ENCODE measurements at regions not wholly inside any gene's neighbourhood (a gene's known extent, or its start where the extent isn't known, plus 50 kb on each side); places are given as distances from the start of the nearest gene placed in this dataset.

DNA sequence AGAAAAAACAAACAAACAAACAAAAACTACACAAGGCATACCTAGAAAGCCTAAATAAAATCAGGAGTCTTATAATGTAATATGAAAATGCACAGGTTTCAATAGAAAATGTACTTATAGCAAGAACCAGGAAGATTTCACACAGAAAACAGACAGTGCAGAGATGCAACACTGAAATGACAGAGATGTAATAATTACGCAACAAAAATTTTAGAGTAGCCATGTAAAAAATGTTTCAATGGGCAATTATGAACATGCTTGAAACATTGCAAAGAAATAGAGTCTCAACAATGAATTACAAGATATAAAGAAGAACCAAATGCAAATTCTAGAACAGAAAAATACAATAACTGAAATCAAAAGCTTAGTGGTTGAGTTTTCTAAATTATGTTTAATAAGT is 405.9 kb downstream of the PLK2 start:
- TF ChIP-seq, protein P1, sequence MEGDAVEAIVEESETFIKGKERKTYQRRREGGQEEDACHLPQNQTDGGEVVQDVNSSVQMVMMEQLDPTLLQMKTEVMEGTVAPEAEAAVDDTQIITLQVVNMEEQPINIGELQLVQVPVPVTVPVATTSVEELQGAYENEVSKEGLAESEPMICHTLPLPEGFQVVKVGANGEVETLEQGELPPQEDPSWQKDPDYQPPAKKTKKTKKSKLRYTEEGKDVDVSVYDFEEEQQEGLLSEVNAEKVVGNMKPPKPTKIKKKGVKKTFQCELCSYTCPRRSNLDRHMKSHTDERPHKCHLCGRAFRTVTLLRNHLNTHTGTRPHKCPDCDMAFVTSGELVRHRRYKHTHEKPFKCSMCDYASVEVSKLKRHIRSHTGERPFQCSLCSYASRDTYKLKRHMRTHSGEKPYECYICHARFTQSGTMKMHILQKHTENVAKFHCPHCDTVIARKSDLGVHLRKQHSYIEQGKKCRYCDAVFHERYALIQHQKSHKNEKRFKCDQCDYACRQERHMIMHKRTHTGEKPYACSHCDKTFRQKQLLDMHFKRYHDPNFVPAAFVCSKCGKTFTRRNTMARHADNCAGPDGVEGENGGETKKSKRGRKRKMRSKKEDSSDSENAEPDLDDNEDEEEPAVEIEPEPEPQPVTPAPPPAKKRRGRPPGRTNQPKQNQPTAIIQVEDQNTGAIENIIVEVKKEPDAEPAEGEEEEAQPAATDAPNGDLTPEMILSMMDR (optimal IDR thresholded peaks at IDR 0.05 in 1 of 3, IDR thresholded peaks at IDR 0.05 in 1 of 3, conservative IDR thresholded peaks at IDR 0.05 in 1 of 3; ENCODE audit: extremely low read depth in 1 of 3, insufficient read depth in 2 of 3, low read length in 3 of 3): no peak
- no peak for TF ChIP-seq EZH2 (IDR thresholded peaks at IDR 0.05; ENCODE audit: low read length)
